MCF 10A (cell line): ENCODE measurements at regions not wholly inside any gene's neighbourhood (a gene's known extent, or its start where the extent isn't known, plus 50 kb on each side); places are given as distances from the start of the nearest gene placed in this dataset.
"Not testable (repeated sequence)": the region's sequence is repeated elsewhere in the genome, so short reads cannot be mapped to it uniquely, and the experiment has no call there.

Experiments used
- BruUV-seq: library from RNA; stranded (reverse); fragments of 400-500 nt; replicated peaks from 2 replicates; lab custom pipeline; 2021; lab: Mats Ljungman, UMichigan
- CTCF ChIA-PET: fragments of 300-600 bp; sonication (Branson Sonifier 250); formaldehyde crosslinking; extraction: SDS; loops from one replicate; lab custom pipeline; 2021; ENCODE audit warnings: antibody characterized with exemption, inconsistent platforms; lab: Yijun Ruan, JAX
- POLR2A ChIA-PET: fragments of 300-600, 350-650 bp; sonication (Branson Sonifier 250); formaldehyde crosslinking; extraction: SDS; loops from one replicate; lab custom pipeline; 2020; ENCODE audit warnings: antibody characterized with exemption, inconsistent platforms; lab: Yijun Ruan, JAX
- DNase-seq: peaks from one replicate; pipeline ENCODE4 v3.0.0-alpha.2; 2018; ENCODE audit not compliant: unreplicated experiment
- H3K27ac Mint-ChIP-seq: one replicate; pipeline ENCODE4 v1.8.0; 2022; ENCODE audit warnings: mild to moderate bottlenecking, low read depth, mixed read lengths; ENCODE audit not compliant: unreplicated experiment
- H3K27me3 Mint-ChIP-seq: one replicate; pipeline ENCODE4 v1.8.0; 2022; ENCODE audit warnings: mixed read lengths; ENCODE audit not compliant: insufficient read depth, unreplicated experiment
- H3K36me3 Mint-ChIP-seq: one replicate; pipeline ENCODE4 v1.8.0; 2022; ENCODE audit warnings: mild to moderate bottlenecking, moderate library complexity, mixed read lengths; ENCODE audit not compliant: insufficient read depth, unreplicated experiment
- H3K4me1 Mint-ChIP-seq: one replicate; pipeline ENCODE4 v1.8.0; 2022; ENCODE audit warnings: mixed read lengths; ENCODE audit not compliant: insufficient read depth, unreplicated experiment
- H3K4me3 Mint-ChIP-seq: one replicate; pipeline ENCODE4 v1.8.0; 2022; ENCODE audit warnings: mild to moderate bottlenecking, moderate library complexity, mixed read lengths; ENCODE audit not compliant: unreplicated experiment
- H3K9me3 Mint-ChIP-seq: one replicate; pipeline ENCODE4 v1.8.0; 2022; ENCODE audit warnings: mixed read lengths; ENCODE audit not compliant: unreplicated experiment
- CTCF ChIP-seq: fragments of 200-600 bp; IDR thresholded peaks from one replicate; pipeline ENCODE4 v1.8.0; 2022; ENCODE audit warnings: antibody characterized with exemption, mild to moderate bottlenecking; ENCODE audit not compliant: unreplicated experiment
- intact Hi-C: fragments of 100-400 bp; cut with micrococcal nuclease; formaldehyde crosslinking; loops from 2 replicates; pipeline ENCODE4 v1.14.1; 2022

GRCh38 chr11:122578171-122578825 lies 77.2 kb upstream of the UBASH3B start:
- Mint-ChIP-seq H3K27ac (no peak overlapping the region), H3K4me1 (peaks cover 15% of the 10 kb centered on the region), H3K9me3 (peaks cover 7% of the 10 kb centered on the region), H3K27me3 (no peaks in the 10 kb centered on the region), H3K4me3 (no peak overlapping the region), H3K36me3 (no peaks in the 10 kb centered on the region)
- TF ChIP-seq CTCF: no peak
- peak; percentile 11 for DNase-seq
- ChIA-PET CTCF (interaction anchor here (0.5 to 7.9 kb wide), 7 partner anchors 73 to 444 kb away, joined by 3 to 75 read pairs (median 4); no protein-coding TSS in a partner anchor), POLR2A (interaction anchor here (1.4 kb wide), 1 partner anchor 77 kb away, joined by 3 read pairs; the partner anchor contains the start of gene UBASH3B)
- BruUV-seq: no TSS peak
- intact Hi-C loops: no loop called here

- DNase-seq: no peak
- no peaks in the 10 kb centered on the region for H3K4me1 Mint-ChIP-seq
- peaks cover 7% of the 10 kb centered on the region for H3K9me3 Mint-ChIP-seq
- no peaks in the 10 kb centered on the region for H3K36me3 Mint-ChIP-seq
- POLR2A ChIA-PET: interaction anchor here (0.6 kb wide), 1 partner anchor 281 kb away, joined by 3 read pairs; no protein-coding TSS in a partner anchor
- no peaks in the 10 kb centered on the region for H3K27me3 Mint-ChIP-seq
- no TSS peak for BruUV-seq
- no peak overlapping the region for H3K4me3 Mint-ChIP-seq
- no peak for TF ChIP-seq CTCF
- no peak overlapping the region for H3K27ac Mint-ChIP-seq
- CTCF ChIA-PET: interaction anchor here (0.6 kb wide), 1 partner anchor 22 kb away, joined by 3 read pairs; no protein-coding TSS in a partner anchor
- intact Hi-C loops: no loop called here
Observed at GRCh38 chr11:122572592-122572991, 82.9 kb upstream of the UBASH3B start.

- TF ChIP-seq CTCF: no peak
- intact Hi-C loops: no loop called here
- Mint-ChIP-seq H3K36me3 (no peaks in the 10 kb centered on the region), H3K4me3 (no peak overlapping the region), H3K27me3 (peaks cover 11% of the 10 kb centered on the region), H3K9me3 (no peaks in the 10 kb centered on the region), H3K4me1 (peaks cover 6% of the 10 kb centered on the region), H3K27ac (no peak overlapping the region)
- POLR2A ChIA-PET: no interaction called here
- CTCF ChIA-PET: no interaction called here
- no TSS peak for BruUV-seq
- DNase-seq: no peak
Observed at GRCh38 chr11:122563761-122564160, 91.8 kb upstream of the UBASH3B start.

- Mint-ChIP-seq H3K27ac (no peak overlapping the region), H3K27me3 (peaks cover 6% of the 10 kb centered on the region), H3K9me3 (no peaks in the 10 kb centered on the region), H3K4me3 (no peak overlapping the region), H3K36me3 (no peaks in the 10 kb centered on the region), H3K4me1 (peaks cover 6% of the 10 kb centered on the region)
- TF ChIP-seq CTCF: no peak
- peak; percentile 10 for DNase-seq
- BruUV-seq: no TSS peak
- CTCF ChIA-PET: interaction anchor here (0.6 to 0.7 kb wide), 2 partner anchors 13 to 1416 kb away, joined by 3 read pairs; no protein-coding TSS in a partner anchor
- POLR2A ChIA-PET: no interaction called here
- intact Hi-C loops: no loop called here
Observed at GRCh38 chr11:122559734-122560382, 95.7 kb upstream of the UBASH3B start.

- CTCF ChIA-PET: interaction anchor here (0.6 to 0.7 kb wide), 3 partner anchors 13 to 1417 kb away, joined by 3 read pairs; no protein-coding TSS in a partner anchor
- DNase-seq, BruUV-seq, H3K4me1 Mint-ChIP-seq, POLR2A ChIA-PET, H3K9me3 Mint-ChIP-seq, intact Hi-C loops, H3K36me3 Mint-ChIP-seq, H3K27me3 Mint-ChIP-seq, H3K27ac Mint-ChIP-seq, H3K4me3 Mint-ChIP-seq: not testable (repeated sequence)
Observed at GRCh38 chr11:122559218-122559617, 96.3 kb upstream of the UBASH3B start.

GRCh38 chr11:122557163-122557562 lies 98.4 kb upstream of the UBASH3B start:
- BruUV-seq, H3K4me3 Mint-ChIP-seq, POLR2A ChIA-PET, H3K27ac Mint-ChIP-seq, H3K36me3 Mint-ChIP-seq, intact Hi-C loops, DNase-seq, H3K27me3 Mint-ChIP-seq, H3K4me1 Mint-ChIP-seq, H3K9me3 Mint-ChIP-seq, CTCF ChIA-PET: not testable (repeated sequence)
